CD1c-positive myeloid dendritic cell (primary cell): ENCODE measurements at regions not wholly inside any gene's neighbourhood (a gene's known extent, or its start where the extent isn't known, plus 50 kb on each side); places are given as distances from the start of the nearest gene placed in this dataset.
"Not testable (repeated sequence)": the region's sequence is repeated elsewhere in the genome, so short reads cannot be mapped to it uniquely, and the experiment has no call there.

Experiments used
- DNase-seq: peaks from one replicate; pipeline ENCODE4 v3.0.0-alpha.2; 2016; ENCODE audit errors: extremely low spot score

DNA sequence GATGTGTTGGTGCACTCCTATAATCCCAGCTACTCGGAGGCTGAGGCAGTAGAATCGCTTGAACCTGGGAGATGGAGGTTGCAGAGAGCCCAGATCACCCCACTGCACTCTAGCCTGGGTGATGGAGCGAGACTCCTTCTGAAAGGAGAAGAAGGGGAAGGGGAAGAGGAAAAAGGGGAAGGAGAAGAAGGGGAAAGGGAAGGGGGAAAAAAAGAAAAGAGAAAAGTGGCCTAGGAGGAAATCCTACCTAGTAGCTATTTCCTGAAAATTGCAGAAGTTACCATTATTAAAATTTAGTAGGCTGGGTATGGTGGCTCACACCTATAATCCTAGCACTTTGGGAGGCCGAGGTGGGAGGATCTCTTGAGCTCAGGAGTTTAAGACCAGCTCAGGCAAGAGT, 67.4 kb downstream of the ARRDC3 start:
- peak; percentile 35 for DNase-seq

DNA sequence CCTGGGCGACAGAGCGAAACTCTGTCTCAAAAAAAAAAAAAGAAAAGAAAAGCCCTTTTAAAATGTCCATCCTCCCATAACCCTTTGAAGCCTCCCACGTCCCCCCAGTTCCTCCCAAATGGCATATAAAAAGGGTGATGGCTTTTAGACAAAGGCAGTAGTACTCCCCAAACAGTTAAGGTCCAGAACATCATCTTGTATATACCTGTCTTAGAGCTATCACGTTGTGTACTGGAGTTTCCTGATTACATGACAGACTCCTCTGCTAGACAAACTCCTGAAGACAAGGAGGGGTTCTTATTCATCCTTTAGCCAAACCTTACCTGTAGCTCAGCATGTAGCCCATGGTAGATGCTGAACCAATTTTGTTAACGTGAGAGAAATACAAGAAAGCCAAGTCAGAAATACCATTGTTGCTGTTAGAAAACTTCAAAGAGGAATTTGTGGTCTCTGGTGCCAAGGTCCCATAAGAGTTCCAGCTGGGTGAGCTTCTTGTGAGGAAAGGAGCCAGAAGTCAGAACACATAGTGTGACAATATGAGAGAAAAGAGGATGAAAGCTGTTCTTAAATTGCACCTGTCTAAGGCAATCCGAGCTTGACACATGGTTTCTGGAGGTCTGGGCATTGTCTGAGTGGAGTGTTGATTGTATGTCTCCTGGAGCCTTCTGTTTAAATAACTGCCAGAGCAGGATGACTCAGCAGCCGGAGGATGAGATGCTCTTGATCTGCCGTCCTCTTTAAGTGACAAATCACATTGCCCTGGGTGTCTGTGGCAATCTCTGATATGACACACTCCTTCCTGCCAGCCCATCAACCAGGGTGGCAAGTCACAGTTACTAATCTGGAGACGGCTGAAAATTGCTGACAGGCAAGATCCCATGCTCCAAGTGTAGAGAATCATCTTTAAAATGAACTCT, 69.1 kb downstream of the ARRDC3 start:
- DNase-seq = peak; percentile 93

GRCh38 chr5:91312698-91313097, 70.4 kb downstream of the ARRDC3 start:
- no peak for DNase-seq

GRCh38 chr5:91311697-91312501, 71.2 kb downstream of the ARRDC3 start:
- DNase-seq = peak; percentile 90

- no peak for DNase-seq
Observed at GRCh38 chr5:91311168-91311696, 71.9 kb downstream of the ARRDC3 start.

DNA sequence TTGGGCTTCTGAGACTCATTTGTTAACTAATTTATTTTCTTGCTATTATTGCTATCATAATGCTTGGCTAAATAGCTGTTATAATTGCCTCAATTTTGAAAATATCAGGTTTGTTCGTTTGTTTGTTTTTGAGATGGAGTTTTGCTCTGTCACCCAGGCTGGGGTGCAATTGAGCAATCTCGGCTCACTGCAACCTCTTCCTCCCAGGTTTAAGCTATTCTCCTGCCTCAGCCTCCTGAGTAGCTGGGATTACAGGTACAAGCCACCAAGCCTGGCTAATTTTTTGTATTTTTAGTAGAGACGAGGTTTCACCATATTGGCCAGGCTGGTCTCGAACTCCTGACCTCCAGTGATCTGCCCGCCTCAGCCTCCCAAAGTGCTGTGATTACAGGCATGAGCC, 75.0 kb downstream of the ARRDC3 start:
- DNase-seq = not testable (repeated sequence)

- no peak for DNase-seq
Observed at GRCh38 chr5:91307048-91307447, 76.1 kb downstream of the ARRDC3 start.

DNA sequence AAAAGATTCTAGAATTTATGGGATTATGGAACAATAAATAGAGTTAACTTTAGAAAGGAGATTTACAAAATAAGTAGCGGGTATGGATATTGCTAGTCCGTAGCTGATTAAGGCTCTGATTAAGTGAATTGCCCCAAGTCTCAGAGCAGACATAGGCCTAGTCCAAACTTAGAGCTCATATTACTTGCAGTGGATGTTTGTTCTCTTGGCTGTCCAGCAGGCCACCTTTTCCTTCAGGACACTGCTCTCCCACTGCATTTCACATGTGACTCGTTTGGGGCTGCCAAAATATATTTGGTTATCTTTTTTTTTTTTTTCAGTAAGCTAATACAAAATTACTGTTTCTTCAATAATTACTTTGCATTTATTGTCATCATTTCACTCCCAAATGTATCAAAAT, 76.6 kb downstream of the ARRDC3 start:
- DNase-seq = no peak

DNA sequence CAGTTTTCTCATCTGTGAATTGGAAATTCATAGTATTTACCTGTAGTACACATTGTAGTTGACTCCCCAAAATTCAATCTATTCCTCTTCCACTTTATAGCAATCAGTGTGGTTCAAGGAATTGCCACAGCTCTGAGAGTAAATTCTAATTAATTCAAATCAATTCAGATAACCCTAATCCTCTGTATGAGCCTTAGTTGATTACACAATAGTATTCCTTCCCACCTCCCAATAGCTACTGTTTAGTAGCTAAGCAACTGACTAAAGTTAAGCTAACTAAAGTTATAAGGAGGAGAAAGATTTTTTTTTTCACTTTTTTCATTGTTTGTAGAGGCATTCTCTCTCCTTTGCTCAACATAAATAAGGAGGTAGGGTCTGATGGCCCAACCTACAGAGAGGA, 77.5 kb downstream of the ARRDC3 start:
- no peak for DNase-seq

GRCh38 chr5:91304015-91304414, 79.1 kb downstream of the ARRDC3 start:
- not testable (repeated sequence) for DNase-seq

- DNase-seq = no peak
Observed at GRCh38 chr5:91302958-91303357, 80.2 kb downstream of the ARRDC3 start.

DNA sequence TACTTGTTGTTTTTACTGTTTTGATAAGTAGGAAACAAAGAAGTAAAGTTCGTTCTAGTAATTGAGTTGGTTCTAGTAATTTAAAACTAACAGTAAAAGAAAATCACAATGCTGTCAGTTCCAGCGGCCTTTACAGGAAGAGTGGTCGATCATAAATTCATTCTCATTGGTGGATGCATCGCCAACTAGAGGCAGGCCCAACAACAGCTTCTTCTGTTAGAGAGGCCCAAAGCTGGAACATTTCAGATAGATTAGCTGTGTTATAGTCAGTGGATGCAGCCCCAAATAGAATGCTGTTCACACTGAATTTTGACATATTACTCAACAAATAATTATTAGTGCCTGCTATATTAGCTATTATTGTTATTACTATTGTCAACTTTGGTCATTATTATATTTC, 80.8 kb downstream of the ARRDC3 start:
- DNase-seq = no peak

GRCh38 chr5:91301106-91301846, 81.8 kb downstream of the ARRDC3 start:
- peak; percentile 90 for DNase-seq

- DNase-seq = no peak
Observed at GRCh38 chr5:91297994-91298393, 85.1 kb downstream of the ARRDC3 start.

DNA sequence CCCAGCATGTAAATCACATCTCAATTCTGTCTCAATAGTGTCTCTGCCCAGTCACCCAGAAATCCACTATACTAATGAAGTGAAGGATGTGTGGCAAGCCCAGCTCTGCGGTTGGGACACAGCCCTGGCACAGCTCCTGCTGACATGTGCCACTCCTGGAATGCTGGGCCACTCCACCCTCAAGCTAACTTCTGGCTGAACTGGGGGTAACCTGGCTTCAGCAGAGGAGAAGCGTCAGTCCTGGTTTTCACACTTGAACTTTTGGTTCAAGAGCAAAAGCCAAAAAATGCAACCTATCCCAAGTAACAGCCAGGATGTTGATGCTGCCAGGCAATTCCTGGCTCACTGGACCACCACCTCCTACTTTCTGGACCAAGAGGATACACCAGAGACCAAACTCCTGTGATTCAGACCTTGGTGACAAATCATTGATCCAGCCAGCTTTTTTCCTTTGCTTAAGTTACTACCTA, 86.4 kb downstream of the ARRDC3 start:
- no peak for DNase-seq

DNA sequence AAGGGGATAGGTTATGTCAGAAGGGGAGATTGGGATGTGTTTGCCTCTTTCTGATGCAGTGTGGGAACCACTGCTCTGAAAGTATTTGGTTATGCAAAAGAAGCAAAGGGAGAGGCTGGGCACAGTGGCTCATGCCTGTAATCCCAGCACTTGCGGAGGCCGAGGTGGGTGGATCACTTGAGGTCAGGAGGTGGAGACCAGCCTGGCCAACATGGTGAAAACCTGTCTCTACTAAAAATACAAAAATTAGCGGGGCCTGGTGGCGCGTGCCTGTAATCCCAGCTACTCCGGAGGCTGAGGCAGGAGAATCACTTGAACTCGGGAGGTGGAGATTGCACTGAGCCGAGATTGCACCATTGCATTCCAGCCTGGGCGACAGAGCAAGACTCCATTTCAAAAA, 87.0 kb downstream of the ARRDC3 start:
- not testable (repeated sequence) for DNase-seq

DNA sequence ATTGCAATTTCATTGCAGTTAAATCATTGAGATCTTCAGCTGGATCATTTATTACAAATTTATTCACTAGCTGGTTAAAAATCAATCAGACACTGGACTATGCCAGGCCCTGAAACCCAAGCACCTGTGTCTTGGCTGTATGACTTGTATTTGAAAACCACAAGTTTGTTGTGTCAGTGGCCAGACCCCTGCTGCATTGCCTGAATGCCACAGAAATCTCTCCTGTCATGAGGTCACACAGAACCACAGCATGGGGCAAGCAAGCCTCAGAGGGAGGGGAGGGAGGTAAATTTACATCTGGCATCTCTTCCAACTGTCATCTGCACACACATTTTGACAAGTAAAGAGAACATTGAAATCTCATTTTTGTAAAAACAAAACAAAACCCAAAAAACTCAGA, 90.0 kb downstream of the ARRDC3 start:
- DNase-seq = no peak

DNA sequence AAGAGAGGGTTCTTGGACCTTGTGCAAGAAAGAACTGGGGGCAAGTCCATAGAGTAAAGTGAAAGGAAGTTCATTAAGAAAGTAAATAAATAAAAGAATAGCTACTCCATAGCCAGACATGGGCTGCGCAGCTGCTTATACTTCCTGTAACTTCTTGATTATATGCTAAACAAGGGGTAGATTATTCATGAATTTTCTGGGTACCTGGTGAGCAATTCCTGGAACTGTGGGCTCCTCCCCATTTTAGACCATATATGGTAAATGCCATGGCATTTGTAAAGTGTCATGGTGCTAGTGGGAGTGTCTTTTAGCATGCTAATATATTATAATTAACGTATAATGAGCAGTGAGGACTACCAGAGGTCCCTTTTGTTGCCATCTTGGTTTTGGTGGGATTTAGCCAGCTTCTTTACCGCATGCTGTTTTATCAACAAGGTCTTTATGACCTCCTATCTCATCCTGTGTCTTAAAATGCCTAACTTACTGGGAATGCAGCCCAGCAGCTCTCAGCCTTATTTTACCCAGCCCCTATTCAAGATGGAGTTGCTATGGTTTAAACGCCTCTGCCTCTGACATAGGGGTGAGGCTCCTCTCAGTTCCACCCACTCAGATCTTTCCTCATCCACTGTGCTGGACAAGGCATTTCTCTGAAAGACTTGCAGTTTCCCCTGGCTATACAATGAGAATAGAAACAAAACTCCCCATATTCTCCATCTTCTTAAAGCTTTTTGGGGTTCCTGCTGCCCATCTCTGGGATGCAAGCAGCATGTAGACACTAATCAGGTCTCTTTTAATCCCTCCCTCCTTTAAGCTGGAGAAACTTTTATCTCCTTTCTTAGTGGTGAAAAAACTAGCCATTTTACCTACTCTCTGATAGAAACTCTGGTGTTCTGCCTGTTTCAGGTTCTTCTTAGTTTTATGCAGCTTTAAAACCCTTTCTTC, 91.2 kb downstream of the ARRDC3 start:
- peak; percentile 23 for DNase-seq

DNA sequence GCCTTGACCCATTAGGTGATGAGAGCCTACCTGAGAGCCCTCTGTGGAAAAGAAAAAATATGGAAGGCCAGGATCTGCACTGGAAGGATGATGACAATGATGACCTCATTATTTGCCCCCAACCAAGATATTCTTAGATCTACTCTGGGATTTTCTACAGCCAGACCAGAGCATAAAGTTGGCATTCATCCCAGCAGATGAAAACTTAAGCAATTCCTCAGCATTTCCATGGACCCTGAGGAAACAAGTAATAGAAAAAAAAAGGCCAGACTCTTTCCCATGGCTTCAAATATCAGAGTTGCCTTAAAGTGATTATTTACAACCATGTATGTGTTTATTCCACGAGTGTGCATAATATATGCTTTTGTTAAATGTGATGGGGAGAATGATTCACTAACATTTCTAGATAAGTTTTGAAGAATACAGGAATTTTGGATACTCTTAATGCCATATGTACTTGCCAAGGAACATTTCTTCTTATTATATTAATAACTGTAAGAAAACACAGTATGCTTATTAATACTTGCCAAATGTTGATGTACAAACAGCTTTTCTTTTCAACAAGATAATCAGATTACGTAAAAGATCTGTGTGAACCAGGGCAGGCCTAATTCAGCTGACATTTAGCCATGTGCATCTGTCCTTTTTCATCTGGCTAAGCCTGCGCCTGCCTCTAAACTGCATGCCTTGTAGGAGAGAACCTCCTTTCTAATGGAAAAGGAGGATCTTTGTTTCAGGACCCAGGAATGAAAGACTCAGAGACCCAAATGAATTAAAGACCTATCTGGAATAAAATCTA, 94.8 kb downstream of the ARRDC3 start:
- no peak for DNase-seq

DNA sequence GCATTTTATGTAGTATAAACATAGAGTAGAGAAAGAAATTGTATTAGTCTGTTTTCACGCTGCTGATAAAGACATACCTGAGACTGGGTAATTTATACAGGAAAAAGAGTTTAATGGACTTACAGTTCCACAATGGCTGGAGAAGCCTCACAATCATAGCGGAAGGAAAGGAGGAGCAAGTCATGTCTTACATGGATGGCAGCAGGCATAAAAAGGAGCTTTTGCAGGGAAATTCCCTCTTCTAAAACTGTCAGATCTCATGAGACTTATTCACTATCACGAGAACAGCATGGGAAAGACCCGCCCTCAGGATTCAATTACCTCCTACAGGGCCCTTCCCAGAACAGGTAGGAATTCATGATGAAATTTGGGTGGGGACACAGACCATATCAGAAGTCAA, 98.1 kb downstream of the ARRDC3 start:
- DNase-seq = not testable (repeated sequence)
